H1 (cell line): ENCODE measurements at regions not wholly inside any gene's neighbourhood (a gene's known extent, or its start where the extent isn't known, plus 50 kb on each side); places are given as distances from the start of the nearest gene placed in this dataset.

Experiments
- CTCF ChIA-PET: fragments of 300-600 bp; sonication (Branson Sonifier 250); formaldehyde crosslinking; loops from one replicate; lab custom pipeline; 2021; ENCODE audit not compliant: partially characterized antibody; lab: Charles Lee
- POLR2A ChIA-PET: fragments of 300-600 bp; sonication (Branson Sonifier 250); formaldehyde crosslinking; loops from one replicate; lab custom pipeline; 2021; ENCODE audit warnings: inconsistent platforms; ENCODE audit not compliant: partially characterized antibody; lab: Charles Lee
- DNase-seq, 2 experiments: peaks; one replicate each; pipeline versions ENCODE4 v3.0.0 to v3.0.0-alpha.2; 2010 to 2022; ENCODE audit warnings: low spot score in 2 of 2, low read depth in 1 of 2, mixed read lengths in 1 of 2
- FAIRE-seq: peaks from 2 replicates; lab custom pipeline; 2011; peaks lifted over from hg19 to GRCh38; lab: Jason Lieb, UNC
- H2AFZ ChIP-seq: 2 replicates; pipeline ENCODE4 v1.8.1; 2012; ENCODE audit warnings: low read length, inconsistent platforms
- H2AK5ac ChIP-seq: 2 replicates; pipeline ENCODE4 v1.6.1; 2013; ENCODE audit warnings: low read depth, low read length
- H2BK120ac ChIP-seq: replicated peaks from 2 replicates; pipeline ENCODE3; 2013; ENCODE audit warnings: low read depth, low read length, inconsistent platforms
- H2BK12ac ChIP-seq: 2 replicates; pipeline ENCODE4 v1.6.1; 2013; ENCODE audit warnings: low read depth, low read length
- H2BK15ac ChIP-seq: 2 replicates; pipeline ENCODE4 v1.6.1; 2013; ENCODE audit warnings: low read length
- H2BK20ac ChIP-seq: 2 replicates; pipeline ENCODE4 v1.6.1; 2013; ENCODE audit warnings: low read length
- H2BK5ac ChIP-seq: 2 replicates; pipeline ENCODE4 v1.6.1; 2013; ENCODE audit warnings: low read depth, low read length
- H3K14ac ChIP-seq: 2 replicates; pipeline ENCODE4 v1.6.1; 2013; ENCODE audit warnings: inconsistent platforms; ENCODE audit not compliant: insufficient read length
- H3K18ac ChIP-seq: 2 replicates; pipeline ENCODE4 v1.6.1; 2013; ENCODE audit warnings: low read length; ENCODE audit errors: extremely low read depth
- H3K23ac ChIP-seq: 2 replicates; pipeline ENCODE4 v1.6.1; 2013; ENCODE audit warnings: inconsistent platforms; ENCODE audit not compliant: insufficient read length
- H3K23me2 ChIP-seq: 2 replicates; pipeline ENCODE4 v1.6.1; 2013; ENCODE audit warnings: low read depth, low read length
- H3K27ac ChIP-seq: 2 replicates; pipeline ENCODE4 v1.6.1; 2011; ENCODE audit warnings: low read depth, low read length, inconsistent platforms
- H3K27me3 ChIP-seq, 4 experiments: replicated peaks in 1 of 4; 1 replicate in 1 of 4; 2 replicates in 3 of 4; pipeline versions ENCODE4 v1.6.1 to v1.8.1; 2011 to 2013; ENCODE audit warnings: low read length in 3 of 4, mild to moderate bottlenecking in 3 of 4, inconsistent platforms in 2 of 4, mixed read lengths in 2 of 4, moderate library complexity in 1 of 4; ENCODE audit not compliant: control insufficient read depth in 3 of 4, insufficient read depth in 3 of 4; ENCODE audit errors: extremely low read depth in 1 of 4
- H3K36me3 ChIP-seq, 4 experiments: 2 replicates each; pipeline versions ENCODE4 v1.6.1 to v1.8.1; 2011 to 2013; ENCODE audit warnings: mild to moderate bottlenecking in 4 of 4, low read length in 3 of 4, moderate library complexity in 2 of 4, control low read depth in 1 of 4, inconsistent platforms in 1 of 4; ENCODE audit not compliant: insufficient read depth in 4 of 4, control insufficient read depth in 2 of 4
- H3K4ac ChIP-seq: replicated peaks from 2 replicates; pipeline ENCODE3; 2013; ENCODE audit warnings: low read length, low read depth, mixed read lengths, inconsistent platforms; ENCODE audit not compliant: insufficient read length
- H3K4me1 ChIP-seq, 4 experiments: replicated peaks in 1 of 4; 1 replicate in 1 of 4; 2 replicates in 3 of 4; pipeline versions ENCODE4 v1.6.1 to v1.8.1; 2011 to 2013; ENCODE audit warnings: low read length in 3 of 4, inconsistent platforms in 2 of 4, mixed read lengths in 1 of 4; ENCODE audit not compliant: insufficient read depth in 4 of 4, control insufficient read depth in 3 of 4
- H3K4me2 ChIP-seq, 2 experiments: 2 replicates each; pipeline versions ENCODE4 v1.6.1 to v1.8.1; 2011 to 2013; ENCODE audit warnings: low read depth in 2 of 2, low read length in 2 of 2, control low read depth in 1 of 2, inconsistent platforms in 1 of 2, mild to moderate bottlenecking in 1 of 2; ENCODE audit not compliant: insufficient read depth in 1 of 2
- H3K4me3 ChIP-seq, 4 experiments: fragments of 200-600, 300-600 bp in 1 of 4; sonication (generic), shearing (Covaris generic), sonication (Bioruptor Twin) in 1 of 4; 2 replicates each; pipeline versions ENCODE4 v1.5.1 to v1.8.1; 2011 to 2016; ENCODE audit warnings: low read length in 4 of 4, low read depth in 3 of 4, control low read depth in 2 of 4, inconsistent platforms in 2 of 4, mild to moderate bottlenecking in 2 of 4, mixed read lengths in 1 of 4, moderate library complexity in 1 of 4; ENCODE audit not compliant: insufficient read depth in 2 of 4; ENCODE audit errors: extremely low read depth in 1 of 4
- H3K56ac ChIP-seq: replicated peaks from 2 replicates; pipeline ENCODE3; 2013; ENCODE audit warnings: low read depth, mild to moderate bottlenecking, mixed read lengths, low read length, inconsistent platforms; ENCODE audit not compliant: insufficient read length
- H3K79me1 ChIP-seq: 2 replicates; pipeline ENCODE4 v1.6.1; 2013; ENCODE audit warnings: low read depth, low read length, control low read depth
- H3K79me2 ChIP-seq, 2 experiments: 2 replicates each; pipeline versions ENCODE4 v1.6.1 to v1.8.1; 2012 to 2013; ENCODE audit warnings: low read length in 2 of 2, mild to moderate bottlenecking in 2 of 2, inconsistent platforms in 1 of 2; ENCODE audit not compliant: insufficient read depth in 2 of 2, control insufficient read depth in 1 of 2
- H3K9ac ChIP-seq, 4 experiments: replicated peaks in 1 of 4; 1 replicate in 1 of 4; 2 replicates in 3 of 4; pipeline versions ENCODE4 v1.6.1 to v1.8.1; 2011 to 2013; ENCODE audit warnings: low read depth in 3 of 4, low read length in 3 of 4, control low read depth in 2 of 4, mild to moderate bottlenecking in 2 of 4, moderate library complexity in 2 of 4, inconsistent platforms in 1 of 4; ENCODE audit errors: extremely low read depth in 1 of 4
- H3K9me3 ChIP-seq, 2 experiments: 2 replicates each; pipeline versions ENCODE4 v1.6.1 to v1.8.1; 2012 to 2013; ENCODE audit warnings: mild to moderate bottlenecking in 2 of 2, moderate library complexity in 2 of 2, control low read depth in 1 of 2, inconsistent platforms in 1 of 2, low read depth in 1 of 2, low read length in 1 of 2, mixed read lengths in 1 of 2; ENCODE audit not compliant: insufficient read depth in 2 of 2
- H4K20me1 ChIP-seq, 2 experiments: replicated peaks in 1 of 2; 2 replicates each; pipeline versions ENCODE3 to v1.8.1; 2011 to 2013; ENCODE audit warnings: inconsistent platforms in 2 of 2, low read length in 2 of 2, mild to moderate bottlenecking in 1 of 2; ENCODE audit not compliant: insufficient read depth in 2 of 2, control insufficient read depth in 1 of 2
- H4K5ac ChIP-seq: 2 replicates; pipeline ENCODE4 v1.6.1; 2013; ENCODE audit warnings: low read length, low read depth, mixed read lengths, inconsistent platforms; ENCODE audit not compliant: insufficient read length
- H4K8ac ChIP-seq: 2 replicates; pipeline ENCODE4 v1.8.0; 2013; ENCODE audit warnings: mild to moderate bottlenecking, moderate library complexity, low read length, inconsistent platforms; ENCODE audit not compliant: insufficient read depth; ENCODE audit errors: extremely low read depth
- H4K91ac ChIP-seq: replicated peaks from 2 replicates; pipeline ENCODE3; 2013; ENCODE audit warnings: low read length, mixed read lengths, inconsistent platforms; ENCODE audit not compliant: insufficient read length
- BCL11A ChIP-seq, 2 experiments: IDR thresholded peaks; one replicate each; pipeline ENCODE4 v1.6.1; 2011; ENCODE audit warnings: low read depth in 2 of 2, low read length in 2 of 2, mild to moderate bottlenecking in 2 of 2
- CREB1 ChIP-seq: IDR thresholded peaks from 2 replicates; pipeline ENCODE4 v1.6.1; 2012; ENCODE audit warnings: inconsistent platforms
- HDAC2 ChIP-seq, 2 experiments: fragments of 300-600 bp in 1 of 2; sonication (generic) in 1 of 2; IDR thresholded peaks; 2 replicates each; pipeline ENCODE4 v1.6.1; 2011 to 2012; ENCODE audit warnings: low read depth in 2 of 2, low read length in 2 of 2, mild to moderate bottlenecking in 2 of 2, moderate library complexity in 2 of 2, borderline replicate concordance in 1 of 2, inconsistent platforms in 1 of 2
- JUND ChIP-seq: IDR thresholded peaks from 2 replicates; pipeline ENCODE4 v1.6.1; 2011; ENCODE audit warnings: mild to moderate bottlenecking, improper control_type of control experiment, low read length
- KDM4A ChIP-seq: IDR thresholded peaks from one replicate; pipeline ENCODE4 v1.7.1; 2012; ENCODE audit warnings: low read depth, mild to moderate bottlenecking, moderate library complexity, low read length, inconsistent platforms; ENCODE audit not compliant: severe bottlenecking
- RBBP5 ChIP-seq: IDR thresholded peaks from 2 replicates; pipeline ENCODE4 v1.7.1; 2012; ENCODE audit warnings: low read depth, mild to moderate bottlenecking, inconsistent platforms, low read length, moderate library complexity, borderline replicate concordance
- RXRA ChIP-seq: IDR thresholded peaks from 2 replicates; pipeline ENCODE4 v1.6.1; 2011; ENCODE audit warnings: low read depth, mild to moderate bottlenecking, low read length, moderate library complexity; ENCODE audit not compliant: insufficient read depth
- TF ChIP-seq, protein P1 (sequence below), 3 experiments: IDR thresholded peaks; 1 replicate in 2 of 3; 2 replicates in 1 of 3; pipeline versions ENCODE4 v1.5.1 to v1.6.1; 2011; ENCODE audit warnings: low read length in 3 of 3, mild to moderate bottlenecking in 3 of 3, inconsistent platforms in 2 of 3, low read depth in 1 of 3, moderate library complexity in 1 of 3; ENCODE audit not compliant: insufficient read depth in 1 of 3; ENCODE audit errors: control extremely low read depth in 1 of 3

DNA sequence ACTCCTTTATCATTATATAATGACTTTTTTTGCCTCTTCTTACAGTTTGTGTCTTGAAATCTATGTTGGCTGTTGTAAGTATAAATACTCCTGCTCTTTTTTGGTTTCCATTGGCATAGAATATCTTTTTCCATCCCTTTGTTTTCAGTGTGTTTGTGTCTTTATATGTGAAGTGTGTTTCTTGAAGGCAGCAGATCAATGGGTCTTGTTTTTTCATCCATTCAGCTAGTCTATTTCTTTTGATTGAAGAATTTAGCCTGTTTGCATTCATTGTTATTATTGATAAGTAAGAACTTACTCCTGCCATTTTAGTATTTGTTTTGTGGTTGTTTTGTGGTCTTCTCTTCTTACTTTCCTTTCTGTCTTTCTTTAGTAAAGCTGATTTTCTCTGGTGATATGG lies 322.8 kb downstream of the PLA2G4A start:
- H3K27me3 ChIP-seq = no peaks in the 10 kb centered on the region
- H2BK5ac ChIP-seq = no peak overlapping the region
- ChIA-PET CTCF (no interaction called here), POLR2A (no interaction called here)
- no peaks in the 10 kb centered on the region for H3K79me2 ChIP-seq
- DNase-seq = no peak
- no peak overlapping the region for H3K23ac ChIP-seq
- no peak overlapping the region for H3K4me3 ChIP-seq
- H2AFZ ChIP-seq = no peak overlapping the region
- no peak overlapping the region for H4K8ac ChIP-seq
- FAIRE-seq = no peak
- H2BK15ac ChIP-seq = no peak overlapping the region
- H2BK120ac ChIP-seq = no peak overlapping the region
- H4K20me1 ChIP-seq = no peaks in the 10 kb centered on the region
- H3K14ac ChIP-seq = no peak overlapping the region
- H3K56ac ChIP-seq = no peak overlapping the region
- no peak overlapping the region for H2AK5ac ChIP-seq
- TF ChIP-seq RBBP5 = no peak
- TF ChIP-seq CREB1 = no peak
- no peak for TF ChIP-seq JUND
- no peak for TF ChIP-seq BCL11A (IDR thresholded peaks at IDR 0.05; ENCODE audit: low read depth in 2 of 2, low read length in 2 of 2)
- TF ChIP-seq KDM4A = no peak
- TF ChIP-seq, protein P1, sequence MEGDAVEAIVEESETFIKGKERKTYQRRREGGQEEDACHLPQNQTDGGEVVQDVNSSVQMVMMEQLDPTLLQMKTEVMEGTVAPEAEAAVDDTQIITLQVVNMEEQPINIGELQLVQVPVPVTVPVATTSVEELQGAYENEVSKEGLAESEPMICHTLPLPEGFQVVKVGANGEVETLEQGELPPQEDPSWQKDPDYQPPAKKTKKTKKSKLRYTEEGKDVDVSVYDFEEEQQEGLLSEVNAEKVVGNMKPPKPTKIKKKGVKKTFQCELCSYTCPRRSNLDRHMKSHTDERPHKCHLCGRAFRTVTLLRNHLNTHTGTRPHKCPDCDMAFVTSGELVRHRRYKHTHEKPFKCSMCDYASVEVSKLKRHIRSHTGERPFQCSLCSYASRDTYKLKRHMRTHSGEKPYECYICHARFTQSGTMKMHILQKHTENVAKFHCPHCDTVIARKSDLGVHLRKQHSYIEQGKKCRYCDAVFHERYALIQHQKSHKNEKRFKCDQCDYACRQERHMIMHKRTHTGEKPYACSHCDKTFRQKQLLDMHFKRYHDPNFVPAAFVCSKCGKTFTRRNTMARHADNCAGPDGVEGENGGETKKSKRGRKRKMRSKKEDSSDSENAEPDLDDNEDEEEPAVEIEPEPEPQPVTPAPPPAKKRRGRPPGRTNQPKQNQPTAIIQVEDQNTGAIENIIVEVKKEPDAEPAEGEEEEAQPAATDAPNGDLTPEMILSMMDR (IDR thresholded peaks at IDR 0.05; ENCODE audit: control extremely low read depth in 1 of 3, insufficient read depth in 1 of 3, low read depth in 1 of 3, low read length in 3 of 3) = no peak
- TF ChIP-seq HDAC2 (IDR thresholded peaks at IDR 0.05; ENCODE audit: borderline replicate concordance in 1 of 2, low read depth in 2 of 2, low read length in 2 of 2) = no peak
- TF ChIP-seq RXRA = no peak
- no peak overlapping the region for H4K5ac ChIP-seq
- no peak overlapping the region for H3K4me2 ChIP-seq
- no peaks in the 10 kb centered on the region for H3K9me3 ChIP-seq
- H3K18ac ChIP-seq = no peak overlapping the region
- no peaks in the 10 kb centered on the region for H3K79me1 ChIP-seq
- no peak overlapping the region for H2BK12ac ChIP-seq
- H3K9ac ChIP-seq = no peak overlapping the region
- H2BK20ac ChIP-seq = no peak overlapping the region
- H3K23me2 ChIP-seq = no peaks in the 10 kb centered on the region
- no peak overlapping the region for H4K91ac ChIP-seq
- no peaks in the 10 kb centered on the region for H3K4me1 ChIP-seq
- no peak overlapping the region for H3K4ac ChIP-seq
- no peaks in the 10 kb centered on the region for H3K36me3 ChIP-seq
- H3K27ac ChIP-seq = no peak overlapping the region
